SU-DHL-6 (cell line): ENCODE measurements at regions not wholly inside any gene's neighbourhood (a gene's known extent, or its start where the extent isn't known, plus 50 kb on each side); places are given as distances from the start of the nearest gene placed in this dataset.

Source experiments
- CTCF ChIP-seq: fragments of 200-600 bp; sonication (generic); IDR thresholded peaks from one replicate; pipeline ENCODE4 v1.5.1; 2017; ENCODE audit warnings: antibody characterized with exemption, mild to moderate bottlenecking, low read length, moderate library complexity; ENCODE audit not compliant: insufficient read depth, poor library complexity, severe bottlenecking
- EZH2phosphoT487 ChIP-seq: fragments of 200-600 bp; sonication (generic), shearing (Covaris generic); conservative IDR thresholded peaks from 2 replicates; pipeline ENCODE4 v1.6.1; 2018; ENCODE audit warnings: mild to moderate bottlenecking, antibody characterized with exemption, low read length, moderate library complexity, mixed read lengths

GRCh38 chr3:118593277-118593670 lies 441.4 kb downstream of the IGSF11 start:
- no peak for TF ChIP-seq CTCF
- TF ChIP-seq EZH2phosphoT487: no peak
